ENCODE measurements at regions not wholly inside any gene's neighbourhood (a gene's known extent, or its start where the extent isn't known, plus 50 kb on each side); places are given as distances from the start of the nearest gene placed in this dataset.

- DNase-seq, result no peak
Observed at GRCh38 chr16:50469121-50469743, 79.0 kb upstream of the NKD1 start.

GRCh38 chr16:50468749-50469078, 79.5 kb upstream of the NKD1 start:
- DNase-seq, result no peak

- DNase-seq, result peak; percentile 68
Observed at GRCh38 chr16:50467943-50468748, 80.0 kb upstream of the NKD1 start.

GRCh38 chr16:50467559-50467942, 80.6 kb upstream of the NKD1 start:
- no peak for DNase-seq

GRCh38 chr16:50466170-50466569, 82.0 kb upstream of the NKD1 start:
- DNase-seq, result no peak

GRCh38 chr16:50464325-50465290, 83.6 kb upstream of the NKD1 start:
- no peak for DNase-seq

- no peak for DNase-seq
Observed at GRCh38 chr16:50463581-50464324, 84.4 kb upstream of the NKD1 start.

- DNase-seq, result no peak
Observed at GRCh38 chr16:50462793-50463507, 85.2 kb upstream of the NKD1 start.

GRCh38 chr16:50461400-50461760, 86.8 kb upstream of the NKD1 start:
- no peak for DNase-seq

- no peak for DNase-seq
Observed at GRCh38 chr16:50460538-50461399, 87.4 kb upstream of the NKD1 start.

GRCh38 chr16:50459496-50460080, 88.6 kb upstream of the NKD1 start:
- DNase-seq, result no peak

- DNase-seq, result peak; percentile 17
Observed at GRCh38 chr16:50458667-50459495, 89.3 kb upstream of the NKD1 start.

- no peak for DNase-seq
Observed at GRCh38 chr16:50457979-50458491, 89.2 kb upstream of the BRD7 start.

GRCh38 chr16:50457423-50457822, 88.6 kb upstream of the BRD7 start:
- no peak for DNase-seq

- DNase-seq, result no peak
Observed at GRCh38 chr16:50455288-50455845, 86.6 kb upstream of the BRD7 start.

- no peak for DNase-seq
Observed at GRCh38 chr16:50453446-50453845, 84.7 kb upstream of the BRD7 start.

GRCh38 chr16:50451951-50452508, 83.2 kb upstream of the BRD7 start:
- no peak for DNase-seq

- DNase-seq, result no peak
Observed at GRCh38 chr16:50450957-50451356, 82.2 kb upstream of the BRD7 start.

- DNase-seq, result no peak
Observed at GRCh38 chr16:50449800-50450199, 81.0 kb upstream of the BRD7 start.
